Left lung (tissue), 4 donors: ENCODE measurements at regions not wholly inside any gene's neighbourhood (a gene's known extent, or its start where the extent isn't known, plus 50 kb on each side); places are given as distances from the start of the nearest gene placed in this dataset.

Source experiments
- ATAC-seq: fragments of 200-7000 bp; cut with Tn5 transposase; one replicate; pipeline ENCODE4 v1.9.1; 2020; ENCODE audit warnings: moderate library complexity
- DNase-seq, 4 donors: peaks; one replicate each; pipeline ENCODE4 v3.0.0-alpha.2; 2013 to 2020
- H3K27ac ChIP-seq, 2 donors: fragments of 200-600 bp; sonication (generic) in 1 of 2; one replicate each; pipeline versions ENCODE4 v1.5.0 to v1.8.0; 2020 to 2021
- H3K27me3 ChIP-seq, 2 donors: fragments of 200-600 bp; sonication (generic) in 1 of 2; one replicate each; pipeline versions ENCODE4 v1.5.0 to v1.8.0; 2020 to 2021
- H3K36me3 ChIP-seq, 2 donors: fragments of 200-600 bp; sonication (generic) in 1 of 2; one replicate each; pipeline versions ENCODE4 v1.5.0 to v1.8.0; 2020 to 2021
- H3K4me1 ChIP-seq, 2 donors: fragments of 200-600 bp; one replicate each; pipeline ENCODE4 v1.8.0; 2021
- H3K4me3 ChIP-seq, 2 donors: fragments of 200-600 bp; sonication (generic) in 1 of 2; one replicate each; pipeline versions ENCODE4 v1.5.0 to v1.8.0; 2020 to 2021; ENCODE audit warnings: mild to moderate bottlenecking in 1 of 2
- H3K9me3 ChIP-seq, 2 donors: fragments of 200-600 bp; sonication (generic) in 1 of 2; one replicate each; pipeline versions ENCODE4 v1.5.0 to v1.8.0; 2020 to 2021
- intact Hi-C, 2 donors: fragments of 100-400 bp; cut with DNase I; formaldehyde crosslinking; loops; one replicate each; pipeline versions ENCODE4 v1.11.2 to v1.14.2; 2022
- TF ChIP-seq, protein P1 (sequence below), 2 donors: fragments of 200-600 bp; sonication (generic) in 1 of 2; IDR thresholded peaks; one replicate each; pipeline versions ENCODE4 v1.5.0 to v1.8.0; 2021; ENCODE audit warnings: antibody characterized with exemption in 2 of 2
- donor health status: DM: no; HTN: yes; CAD: no.
- donor health status: DM: no; HTN: no; CAD: no.

DNA sequence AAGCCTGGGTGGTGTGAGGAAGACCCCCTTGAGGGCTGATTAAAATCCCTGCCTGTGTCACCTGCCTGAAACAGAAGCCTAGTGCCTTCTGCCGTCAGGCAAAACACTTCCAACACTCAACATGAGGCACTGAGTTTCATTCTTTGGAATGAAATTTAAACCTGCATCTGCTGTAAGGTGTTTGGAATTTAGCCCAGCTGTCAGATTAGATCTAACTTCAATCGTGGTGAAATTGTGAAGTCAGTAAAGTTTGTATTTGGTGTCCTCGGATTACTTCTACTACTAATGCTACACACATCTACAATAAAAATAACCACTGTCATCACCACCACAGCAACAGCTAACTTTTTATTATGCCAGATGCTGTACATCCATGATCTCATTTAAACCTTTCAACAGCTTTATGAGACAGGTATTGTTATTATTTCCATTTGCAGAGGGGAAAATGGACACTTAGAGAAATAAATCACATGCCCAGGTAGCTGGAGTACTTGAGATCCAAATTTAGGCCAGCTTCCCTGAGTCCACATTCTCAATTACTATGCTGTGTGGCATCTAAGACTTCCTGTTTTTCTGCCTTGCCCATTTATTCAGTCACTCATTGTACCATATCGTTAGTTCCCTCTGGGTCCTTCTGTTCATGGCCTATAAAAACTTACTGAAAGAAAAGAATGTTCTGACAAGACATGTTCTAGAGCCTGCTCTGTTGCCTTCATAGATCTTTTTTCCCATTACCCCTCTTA is 98.2 kb upstream of the GCFC2 start:
- intact Hi-C loops, result no loop called here
- DNase-seq (no peak), ATAC-seq (no peak)
- no peak overlapping the region for H3K27ac ChIP-seq
- no peak overlapping the region for H3K4me3 ChIP-seq
- no peaks in the 10 kb centered on the region for H3K4me1 ChIP-seq
- H3K9me3 ChIP-seq, result no peaks in the 10 kb centered on the region
- H3K27me3 ChIP-seq, result no peaks in the 10 kb centered on the region
- TF ChIP-seq, protein P1, sequence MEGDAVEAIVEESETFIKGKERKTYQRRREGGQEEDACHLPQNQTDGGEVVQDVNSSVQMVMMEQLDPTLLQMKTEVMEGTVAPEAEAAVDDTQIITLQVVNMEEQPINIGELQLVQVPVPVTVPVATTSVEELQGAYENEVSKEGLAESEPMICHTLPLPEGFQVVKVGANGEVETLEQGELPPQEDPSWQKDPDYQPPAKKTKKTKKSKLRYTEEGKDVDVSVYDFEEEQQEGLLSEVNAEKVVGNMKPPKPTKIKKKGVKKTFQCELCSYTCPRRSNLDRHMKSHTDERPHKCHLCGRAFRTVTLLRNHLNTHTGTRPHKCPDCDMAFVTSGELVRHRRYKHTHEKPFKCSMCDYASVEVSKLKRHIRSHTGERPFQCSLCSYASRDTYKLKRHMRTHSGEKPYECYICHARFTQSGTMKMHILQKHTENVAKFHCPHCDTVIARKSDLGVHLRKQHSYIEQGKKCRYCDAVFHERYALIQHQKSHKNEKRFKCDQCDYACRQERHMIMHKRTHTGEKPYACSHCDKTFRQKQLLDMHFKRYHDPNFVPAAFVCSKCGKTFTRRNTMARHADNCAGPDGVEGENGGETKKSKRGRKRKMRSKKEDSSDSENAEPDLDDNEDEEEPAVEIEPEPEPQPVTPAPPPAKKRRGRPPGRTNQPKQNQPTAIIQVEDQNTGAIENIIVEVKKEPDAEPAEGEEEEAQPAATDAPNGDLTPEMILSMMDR (IDR thresholded peaks at IDR 0.05), result no peak
- no peaks in the 10 kb centered on the region for H3K36me3 ChIP-seq

DNA sequence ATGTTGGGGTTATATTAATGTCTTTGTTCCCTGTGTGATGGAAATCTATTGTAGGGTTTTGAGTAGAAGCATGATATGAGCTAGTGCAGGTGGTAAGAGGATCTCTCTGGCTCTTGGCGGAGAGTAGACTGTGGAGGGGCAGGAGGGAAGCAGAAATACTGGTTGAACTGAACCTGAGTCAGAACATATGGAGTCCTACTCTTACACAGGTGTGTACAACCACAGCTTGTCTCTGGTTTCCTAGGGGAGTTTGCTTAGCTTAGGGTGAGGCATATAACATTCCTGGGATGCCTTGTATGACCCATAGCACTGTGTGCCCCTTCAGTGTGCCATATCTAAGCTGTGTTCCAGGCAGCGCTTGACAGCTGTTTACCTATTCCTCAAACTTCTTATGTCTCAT is 97.3 kb upstream of the GCFC2 start:
- Histone ChIP-seq H3K4me1 (no peaks in the 10 kb centered on the region), H3K27me3 (no peaks in the 10 kb centered on the region), H3K27ac (no peak overlapping the region), H3K9me3 (no peaks in the 10 kb centered on the region), H3K4me3 (no peak overlapping the region), H3K36me3 (no peaks in the 10 kb centered on the region)
- ATAC-seq (peak; percentile 90), DNase-seq (peak in 1 of 4 donors; percentile 55)
- intact Hi-C loops, result no loop called here
- TF ChIP-seq, protein P1 (IDR thresholded peaks at IDR 0.05), result no peak

DNA sequence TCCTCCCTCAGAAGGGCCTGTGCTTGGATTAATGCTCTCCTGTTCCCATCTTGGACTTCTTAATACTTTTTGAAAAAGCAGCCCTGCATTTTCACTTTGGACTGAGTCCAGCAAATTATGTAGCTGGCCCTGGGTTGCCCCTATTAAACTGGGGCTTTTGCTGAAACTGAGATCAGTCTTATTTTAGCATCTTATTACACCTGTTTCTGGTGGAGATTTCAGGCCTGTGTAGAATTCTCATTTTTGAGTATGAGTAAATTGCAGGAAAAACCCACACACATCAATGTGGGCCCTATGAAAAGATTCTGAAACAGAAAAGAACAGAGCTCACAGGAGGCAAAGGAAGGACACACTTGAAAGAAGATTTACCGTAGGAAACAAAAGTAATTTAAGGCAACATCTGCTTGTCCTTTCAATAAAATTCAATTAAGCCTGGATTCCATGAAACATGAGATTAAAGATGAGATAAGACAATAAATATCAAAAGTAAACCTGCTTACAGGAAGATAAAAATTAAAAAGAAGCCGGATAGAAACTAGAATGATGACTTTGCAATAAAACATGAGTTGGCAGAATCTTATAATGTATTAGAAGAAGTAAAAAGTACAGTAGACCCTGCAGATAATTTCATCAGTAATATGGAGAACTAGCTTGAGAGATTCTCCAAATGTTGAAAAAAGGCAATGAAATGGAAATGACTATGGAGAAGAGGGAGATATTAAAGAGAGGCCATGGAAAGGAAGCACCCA is 90.7 kb upstream of the GCFC2 start:
- no peak for DNase-seq
- no peaks in the 10 kb centered on the region for H3K9me3 ChIP-seq
- TF ChIP-seq, protein P1 (IDR thresholded peaks at IDR 0.05), result no peak
- intact Hi-C loops, result no loop called here
- no peaks in the 10 kb centered on the region for H3K36me3 ChIP-seq
- H3K27ac ChIP-seq, result no peak overlapping the region
- H3K4me1 ChIP-seq, result no peaks in the 10 kb centered on the region
- no peak overlapping the region for H3K4me3 ChIP-seq
- H3K27me3 ChIP-seq, result no peaks in the 10 kb centered on the region
- no peak for ATAC-seq

DNA sequence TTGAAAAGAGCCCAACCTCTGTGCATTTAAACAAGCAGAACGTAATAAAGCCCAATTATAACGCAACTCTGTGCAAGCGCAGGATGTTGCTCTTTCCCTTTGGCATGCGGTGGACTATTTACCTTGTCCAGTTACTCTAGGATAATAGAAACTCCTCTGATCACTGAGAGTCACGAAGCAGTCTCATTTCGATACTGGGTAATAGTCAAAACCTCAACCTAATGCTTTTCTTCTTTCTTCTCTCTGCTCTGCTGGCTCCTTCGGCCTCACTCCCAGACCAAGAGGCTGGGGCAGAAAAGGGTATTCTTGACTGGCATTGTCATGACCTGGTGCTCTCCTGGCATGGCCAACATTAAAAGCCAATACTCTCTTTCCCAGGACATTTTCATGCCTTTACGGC is 89.7 kb upstream of the GCFC2 start:
- DNase-seq, result no peak
- Histone ChIP-seq H3K27me3 (no peaks in the 10 kb centered on the region), H3K4me3 (no peak overlapping the region), H3K9me3 (no peaks in the 10 kb centered on the region), H3K27ac (no peak overlapping the region), H3K4me1 (no peaks in the 10 kb centered on the region), H3K36me3 (no peaks in the 10 kb centered on the region)
- TF ChIP-seq, protein P1 (IDR thresholded peaks at IDR 0.05), result no peak
- intact Hi-C loops, result no loop called here
- ATAC-seq, result no peak

DNA sequence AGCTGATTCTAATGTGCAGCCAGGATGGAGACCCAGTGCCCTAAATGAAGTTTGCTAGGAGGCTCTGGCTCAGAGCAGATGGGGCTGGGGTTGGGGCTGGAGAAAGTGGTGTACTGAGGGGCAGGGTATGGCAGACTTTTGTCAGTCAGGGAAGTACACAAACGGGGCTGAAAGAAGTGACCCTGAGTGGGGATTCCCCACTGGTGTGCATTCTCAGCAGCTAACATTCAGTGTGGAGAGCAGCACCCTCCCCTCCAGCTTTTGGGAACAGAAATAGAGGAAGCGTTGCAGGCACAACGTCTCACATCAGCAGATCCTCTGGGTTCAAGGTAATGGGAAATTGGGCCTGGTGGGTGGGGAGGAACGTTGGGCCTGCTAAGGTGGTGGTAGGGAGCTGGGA is 89.1 kb upstream of the GCFC2 start:
- no peaks in the 10 kb centered on the region for H3K4me1 ChIP-seq
- no peaks in the 10 kb centered on the region for H3K9me3 ChIP-seq
- no peak overlapping the region for H3K27ac ChIP-seq
- intact Hi-C loops, result no loop called here
- DNase-seq (no peak), ATAC-seq (no peak)
- H3K36me3 ChIP-seq, result no peaks in the 10 kb centered on the region
- H3K27me3 ChIP-seq, result no peaks in the 10 kb centered on the region
- no peak overlapping the region for H3K4me3 ChIP-seq
- TF ChIP-seq, protein P1 (IDR thresholded peaks at IDR 0.05), result no peak
